ENCODE measurements at regions not wholly inside any gene's neighbourhood (a gene's known extent, or its start where the extent isn't known, plus 50 kb on each side); places are given as distances from the start of the nearest gene placed in this dataset.

GRCh38 chr20:40612837-40613236 is 76.2 kb downstream of the MAFB start:
- DNase-seq (no peak), ATAC-seq (no peak)
- Histone ChIP-seq H3K9me3 (no peaks in the 10 kb centered on the region), H3K27ac (no peak overlapping the region), H3K4me1 (no peaks in the 10 kb centered on the region), H3K36me3 (no peaks in the 10 kb centered on the region), H3K27me3 (peaks cover 0 to 20% (median 0%) of the 10 kb centered on the region in 9 donors), H3K4me3 (no peak overlapping the region)
- TF ChIP-seq POLR2A (IDR thresholded peaks at IDR 0.05) (no peak), CTCF (IDR thresholded peaks at IDR 0.05) (no peak)
- intact Hi-C loops (cut with DNase I) = no loop called here

- no peak overlapping the region for H3K27ac ChIP-seq
- H3K27me3 ChIP-seq = peaks cover 0 to 15% (median 0%) of the 10 kb centered on the region in 9 donors
- ATAC-seq (no peak), DNase-seq (no peak)
- intact Hi-C loops (cut with DNase I) = no loop called here
- no peak for TF ChIP-seq CTCF (IDR thresholded peaks at IDR 0.05)
- TF ChIP-seq POLR2A (IDR thresholded peaks at IDR 0.05) = no peak
- WGBS, 4 donors = 86 to 89% (median 87%) methylated on average over 4 of the region's 4 CpGs
- H3K9me3 ChIP-seq = no peaks in the 10 kb centered on the region
- H3K36me3 ChIP-seq = no peaks in the 10 kb centered on the region
- H3K4me3 ChIP-seq = no peak overlapping the region
- H3K4me1 ChIP-seq = no peaks in the 10 kb centered on the region
Observed at GRCh38 chr20:40612247-40612646, 76.8 kb downstream of the MAFB start.

GRCh38 chr20:40610730-40611129 is 78.3 kb downstream of the MAFB start:
- Histone ChIP-seq H3K36me3 (no peaks in the 10 kb centered on the region), H3K4me1 (no peaks in the 10 kb centered on the region), H3K27me3 (peaks cover 0 to 23% (median 0%) of the 10 kb centered on the region in 9 donors), H3K4me3 (no peak overlapping the region), H3K27ac (no peak overlapping the region), H3K9me3 (no peaks in the 10 kb centered on the region)
- intact Hi-C loops (cut with DNase I) = no loop called here
- ATAC-seq = no peak
- 78 to 83% (median 81%) methylated on average over 3 of the region's 3 CpGs for WGBS, 4 donors
- no peak for DNase-seq
- no peak for TF ChIP-seq POLR2A (IDR thresholded peaks at IDR 0.05)
- no peak for TF ChIP-seq CTCF (IDR thresholded peaks at IDR 0.05)

- Histone ChIP-seq H3K36me3 (no peaks in the 10 kb centered on the region), H3K27ac (no peak overlapping the region), H3K4me3 (no peak overlapping the region), H3K9me3 (no peaks in the 10 kb centered on the region), H3K4me1 (no peaks in the 10 kb centered on the region), H3K27me3 (peaks cover 0 to 24% (median 0%) of the 10 kb centered on the region in 9 donors)
- intact Hi-C loops (cut with DNase I) = no loop called here
- TF ChIP-seq CTCF (IDR thresholded peaks at IDR 0.05) (no peak), POLR2A (IDR thresholded peaks at IDR 0.05) (no peak)
- whole genome bisulfite sequencing, 4 donors = 85 to 89% (median 87%) methylated on average over 5 of the region's 5 CpGs
- no peak for ATAC-seq
- no peak for DNase-seq
Observed at GRCh38 chr20:40607927-40608326, 81.1 kb downstream of the MAFB start.
